ENCODE measurements at regions not wholly inside any gene's neighbourhood (a gene's known extent, or its start where the extent isn't known, plus 50 kb on each side); places are given as distances from the start of the nearest gene placed in this dataset.

GRCh38 chr1:203926025-203926540, 64.7 kb downstream of the SNRPE start:
- TF ChIP-seq CTCF (conservative IDR thresholded peaks at IDR 0.05; ENCODE audit: low read depth, low read length) = no peak
- DNase-seq (ENCODE audit: low read depth) = no peak
- H3K4me3 ChIP-seq (ENCODE audit: low read length) = no peak overlapping the region

GRCh38 chr1:203929741-203930309, 68.4 kb downstream of the SNRPE start:
- H3K4me3 ChIP-seq (ENCODE audit: low read length) = no peak overlapping the region
- no peak for DNase-seq (ENCODE audit: low read depth)
- TF ChIP-seq CTCF (conservative IDR thresholded peaks at IDR 0.05; ENCODE audit: low read depth, low read length) = no peak

GRCh38 chr1:203930342-203930741, 68.9 kb downstream of the SNRPE start:
- TF ChIP-seq CTCF (conservative IDR thresholded peaks at IDR 0.05; ENCODE audit: low read depth, low read length) = no peak
- DNase-seq (ENCODE audit: low read depth) = no peak

GRCh38 chr1:203931953-203932352, 70.6 kb downstream of the SNRPE start:
- TF ChIP-seq CTCF (conservative IDR thresholded peaks at IDR 0.05; ENCODE audit: low read depth, low read length) = no peak
- no peak overlapping the region for H3K4me3 ChIP-seq (ENCODE audit: low read length)
- DNase-seq (ENCODE audit: low read depth) = no peak

More at GRCh38 chr1:203930342-203930741, 68.9 kb downstream of the SNRPE start:
- H3K4me3 ChIP-seq (ENCODE audit: low read length) = no peak overlapping the region

- no peak overlapping the region for H3K4me3 ChIP-seq (ENCODE audit: low read length)
- DNase-seq (ENCODE audit: low read depth) = no peak
- TF ChIP-seq CTCF (conservative IDR thresholded peaks at IDR 0.05; ENCODE audit: low read depth, low read length) = no peak
Observed at GRCh38 chr1:203932556-203932955, 71.2 kb downstream of the SNRPE start.

GRCh38 chr1:203934027-203934426, 72.6 kb downstream of the SNRPE start:
- no peak for TF ChIP-seq CTCF (conservative IDR thresholded peaks at IDR 0.05; ENCODE audit: low read depth, low read length)
- no peak overlapping the region for H3K4me3 ChIP-seq (ENCODE audit: low read length)
- no peak for DNase-seq (ENCODE audit: low read depth)

- no peak for DNase-seq (ENCODE audit: low read depth)
- no peak for TF ChIP-seq CTCF (conservative IDR thresholded peaks at IDR 0.05; ENCODE audit: low read depth, low read length)
- H3K4me3 ChIP-seq (ENCODE audit: low read length) = no peak overlapping the region
Observed at GRCh38 chr1:203934651-203935050, 73.3 kb downstream of the SNRPE start.
